ENCODE measurements at regions not wholly inside any gene's neighbourhood (a gene's known extent, or its start where the extent isn't known, plus 50 kb on each side); places are given as distances from the start of the nearest gene placed in this dataset.
A peak's percentile ranks its signal among the peaks of the same experiment; 100 is the strongest.
"Not testable (repeated sequence)": the region's sequence is repeated elsewhere in the genome, so short reads cannot be mapped to it uniquely, and the experiment has no call there.

DNA sequence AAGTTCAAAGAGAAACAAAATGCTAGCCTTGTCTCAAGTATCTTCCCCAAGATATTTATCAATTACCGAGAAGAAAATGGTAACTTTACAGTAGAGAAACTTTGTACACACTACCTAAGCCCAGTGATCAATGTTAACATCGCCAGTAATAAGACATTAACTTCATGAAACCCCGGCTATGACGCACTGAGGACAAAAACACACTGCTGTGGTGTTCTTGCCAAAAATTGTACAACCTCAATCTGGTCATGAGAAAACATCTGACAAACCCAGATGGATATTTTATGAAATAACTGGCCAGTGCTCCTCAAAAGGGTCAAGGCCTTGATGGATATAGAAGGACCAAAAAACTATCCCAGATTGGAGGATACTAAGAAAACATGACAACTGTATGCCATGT lies 85.5 kb upstream of the DTNBP1 start:
- Histone ChIP-seq H3K36me3 (no peaks in the 10 kb centered on the region), H3K27ac (no peak overlapping the region), H3K4me1 (no peaks in the 10 kb centered on the region), H3K27me3 (ENCODE audit: low read depth) (no peaks in the 10 kb centered on the region), H3K9me3 (no peaks in the 10 kb centered on the region), H3K4me3 (no peak overlapping the region)
- TF ChIP-seq, protein P1, sequence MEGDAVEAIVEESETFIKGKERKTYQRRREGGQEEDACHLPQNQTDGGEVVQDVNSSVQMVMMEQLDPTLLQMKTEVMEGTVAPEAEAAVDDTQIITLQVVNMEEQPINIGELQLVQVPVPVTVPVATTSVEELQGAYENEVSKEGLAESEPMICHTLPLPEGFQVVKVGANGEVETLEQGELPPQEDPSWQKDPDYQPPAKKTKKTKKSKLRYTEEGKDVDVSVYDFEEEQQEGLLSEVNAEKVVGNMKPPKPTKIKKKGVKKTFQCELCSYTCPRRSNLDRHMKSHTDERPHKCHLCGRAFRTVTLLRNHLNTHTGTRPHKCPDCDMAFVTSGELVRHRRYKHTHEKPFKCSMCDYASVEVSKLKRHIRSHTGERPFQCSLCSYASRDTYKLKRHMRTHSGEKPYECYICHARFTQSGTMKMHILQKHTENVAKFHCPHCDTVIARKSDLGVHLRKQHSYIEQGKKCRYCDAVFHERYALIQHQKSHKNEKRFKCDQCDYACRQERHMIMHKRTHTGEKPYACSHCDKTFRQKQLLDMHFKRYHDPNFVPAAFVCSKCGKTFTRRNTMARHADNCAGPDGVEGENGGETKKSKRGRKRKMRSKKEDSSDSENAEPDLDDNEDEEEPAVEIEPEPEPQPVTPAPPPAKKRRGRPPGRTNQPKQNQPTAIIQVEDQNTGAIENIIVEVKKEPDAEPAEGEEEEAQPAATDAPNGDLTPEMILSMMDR (IDR thresholded peaks at IDR 0.05): no peak
- ATAC-seq: no peak
- intact Hi-C loops (cut with DNase I): no loop called here
- DNase-seq: no peak

DNA sequence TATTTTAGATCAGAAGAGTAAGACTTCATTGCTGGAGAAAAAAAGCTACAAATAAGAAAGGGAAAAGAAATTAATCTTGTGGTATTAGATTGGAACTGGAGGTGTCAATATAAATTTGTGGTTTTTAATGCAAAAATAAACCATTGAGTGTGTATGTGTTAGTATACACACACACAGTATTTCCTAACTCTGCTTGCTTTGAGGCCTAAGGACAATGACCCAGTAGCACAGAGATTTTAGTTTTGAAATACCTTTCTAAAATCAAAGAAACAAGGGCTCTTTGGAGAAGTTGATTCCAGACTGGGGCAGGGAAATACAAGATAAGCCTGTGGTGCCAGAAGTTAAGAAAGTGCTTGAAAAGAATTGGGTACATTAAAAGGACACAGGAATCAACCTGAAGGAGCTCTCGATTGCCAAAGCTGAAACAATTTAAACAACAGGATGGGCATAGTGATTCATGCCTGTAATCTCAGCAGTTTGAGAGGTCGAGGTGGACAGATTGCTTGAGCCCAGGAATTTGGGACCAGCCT lies 84.6 kb upstream of the DTNBP1 start:
- no peaks in the 10 kb centered on the region for H3K27me3 ChIP-seq (ENCODE audit: low read depth)
- no peak overlapping the region for H3K4me3 ChIP-seq
- TF ChIP-seq, protein P1 (IDR thresholded peaks at IDR 0.05): no peak
- no peak for DNase-seq
- intact Hi-C loops (cut with DNase I): no loop called here
- no peaks in the 10 kb centered on the region for H3K36me3 ChIP-seq
- no peaks in the 10 kb centered on the region for H3K9me3 ChIP-seq
- H3K27ac ChIP-seq: no peak overlapping the region
- peak; percentile 70 to 88 for ATAC-seq
- no peaks in the 10 kb centered on the region for H3K4me1 ChIP-seq

- no peaks in the 10 kb centered on the region for H3K36me3 ChIP-seq
- ATAC-seq (no peak), DNase-seq (no peak)
- TF ChIP-seq, protein P1 (IDR thresholded peaks at IDR 0.05): no peak
- no peaks in the 10 kb centered on the region for H3K27me3 ChIP-seq (ENCODE audit: low read depth)
- H3K4me1 ChIP-seq: no peaks in the 10 kb centered on the region
- H3K9me3 ChIP-seq: no peaks in the 10 kb centered on the region
- no peak overlapping the region for H3K4me3 ChIP-seq
- H3K27ac ChIP-seq: no peak overlapping the region
- intact Hi-C loops (cut with DNase I): no loop called here
These were observed 83.0 kb upstream of the DTNBP1 start for GRCh38 chr6:15745781-15746180.

- H3K27me3 ChIP-seq (ENCODE audit: low read depth): no peaks in the 10 kb centered on the region
- H3K36me3 ChIP-seq: no peaks in the 10 kb centered on the region
- TF ChIP-seq, protein P1 (IDR thresholded peaks at IDR 0.05): no peak
- intact Hi-C loops (cut with DNase I): no loop called here
- H3K4me3 ChIP-seq: no peak overlapping the region
- no peak overlapping the region for H3K27ac ChIP-seq
- H3K4me1 ChIP-seq: no peaks in the 10 kb centered on the region
- ATAC-seq (no peak), DNase-seq (no peak)
- H3K9me3 ChIP-seq: no peaks in the 10 kb centered on the region
These were observed 82.1 kb upstream of the DTNBP1 start for GRCh38 chr6:15744818-15745402.

- H3K9me3 ChIP-seq; H3K27ac ChIP-seq; ATAC-seq; H3K36me3 ChIP-seq; DNase-seq; H3K4me1 ChIP-seq; intact Hi-C loops (cut with DNase I); H3K27me3 ChIP-seq (ENCODE audit: low read depth); H3K4me3 ChIP-seq: not testable (repeated sequence)
These were observed 79.2 kb upstream of the DTNBP1 start for GRCh38 chr6:15742013-15742412.

- DNase-seq (no peak), ATAC-seq (no peak)
- Histone ChIP-seq H3K4me3 (no peak overlapping the region), H3K9me3 (no peaks in the 10 kb centered on the region), H3K27me3 (ENCODE audit: low read depth) (no peaks in the 10 kb centered on the region), H3K27ac (no peak overlapping the region), H3K4me1 (no peaks in the 10 kb centered on the region), H3K36me3 (no peaks in the 10 kb centered on the region)
- TF ChIP-seq, protein P1 (IDR thresholded peaks at IDR 0.05): no peak
- intact Hi-C loops (cut with DNase I): no loop called here
These were observed 78.6 kb upstream of the DTNBP1 start for GRCh38 chr6:15741405-15741804.

Measured in lower lobe of right lung (tissue), 2 donors.